BE2C (cell line): ENCODE measurements at regions not wholly inside any gene's neighbourhood (a gene's known extent, or its start where the extent isn't known, plus 50 kb on each side); places are given as distances from the start of the nearest gene placed in this dataset.

Experiments
- DNase-seq: peaks from one replicate; pipeline ENCODE4 v3.0.0-alpha.2; 2020
- H3K27me3 ChIP-seq: fragments of 250-450 bp; sonication (Bioruptor Pico); 2 replicates; pipeline ENCODE4 v1.5.1; 2020; ENCODE audit warnings: mild to moderate bottlenecking
- H3K36me3 ChIP-seq: fragments of 250-450 bp; sonication (Bioruptor Pico); 2 replicates; pipeline ENCODE4 v1.5.1; 2020; ENCODE audit warnings: mild to moderate bottlenecking
- H3K4me1 ChIP-seq: fragments of 250-450 bp; sonication (Bioruptor Pico); 2 replicates; pipeline ENCODE4 v1.5.1; 2020
- H3K4me3 ChIP-seq: 2 replicates; pipeline ENCODE4 v1.5.1; 2011; ENCODE audit warnings: low read depth, low read length
- H3K9me3 ChIP-seq: fragments of 250-450 bp; sonication (Bioruptor Pico); 2 replicates; pipeline ENCODE4 v1.5.1; 2020
- TF ChIP-seq, protein P1 (sequence below): IDR thresholded peaks from 2 replicates; pipeline ENCODE4 v1.5.1; 2012; ENCODE audit warnings: mild to moderate bottlenecking, low read depth, low read length

GRCh38 chr10:21077681-21078080, 180.6 kb upstream of the NEBL start:
- TF ChIP-seq, protein P1, sequence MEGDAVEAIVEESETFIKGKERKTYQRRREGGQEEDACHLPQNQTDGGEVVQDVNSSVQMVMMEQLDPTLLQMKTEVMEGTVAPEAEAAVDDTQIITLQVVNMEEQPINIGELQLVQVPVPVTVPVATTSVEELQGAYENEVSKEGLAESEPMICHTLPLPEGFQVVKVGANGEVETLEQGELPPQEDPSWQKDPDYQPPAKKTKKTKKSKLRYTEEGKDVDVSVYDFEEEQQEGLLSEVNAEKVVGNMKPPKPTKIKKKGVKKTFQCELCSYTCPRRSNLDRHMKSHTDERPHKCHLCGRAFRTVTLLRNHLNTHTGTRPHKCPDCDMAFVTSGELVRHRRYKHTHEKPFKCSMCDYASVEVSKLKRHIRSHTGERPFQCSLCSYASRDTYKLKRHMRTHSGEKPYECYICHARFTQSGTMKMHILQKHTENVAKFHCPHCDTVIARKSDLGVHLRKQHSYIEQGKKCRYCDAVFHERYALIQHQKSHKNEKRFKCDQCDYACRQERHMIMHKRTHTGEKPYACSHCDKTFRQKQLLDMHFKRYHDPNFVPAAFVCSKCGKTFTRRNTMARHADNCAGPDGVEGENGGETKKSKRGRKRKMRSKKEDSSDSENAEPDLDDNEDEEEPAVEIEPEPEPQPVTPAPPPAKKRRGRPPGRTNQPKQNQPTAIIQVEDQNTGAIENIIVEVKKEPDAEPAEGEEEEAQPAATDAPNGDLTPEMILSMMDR: no peak
- H3K4me1 ChIP-seq: no peaks in the 10 kb centered on the region

DNA sequence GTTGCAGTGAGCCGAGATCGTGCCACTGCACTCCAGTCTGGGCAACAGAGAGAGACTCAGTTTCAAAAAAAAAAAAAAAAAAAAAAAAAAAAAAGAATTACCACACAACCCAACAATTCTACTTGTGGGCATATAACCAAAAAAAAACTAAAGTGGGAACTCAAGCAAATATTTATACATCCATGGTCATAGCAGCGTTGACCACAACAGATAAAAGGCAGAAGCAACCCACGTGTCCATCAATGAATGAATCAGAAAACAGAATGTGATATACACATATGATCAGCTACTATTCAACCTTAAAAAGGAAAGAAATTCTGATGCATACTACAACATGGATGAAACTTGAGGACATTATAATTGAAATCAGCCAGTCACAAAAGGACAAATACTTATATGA, 179.3 kb upstream of the NEBL start:
- peaks cover 3% of the 10 kb centered on the region; the same call in 1 of the 2 replicates for H3K27me3 ChIP-seq
- no peaks in the 10 kb centered on the region for H3K4me1 ChIP-seq
- no peaks in the 10 kb centered on the region for H3K9me3 ChIP-seq
- TF ChIP-seq, protein P1: no peak
- DNase-seq: no peak
- H3K4me3 ChIP-seq: no peak overlapping the region
- no peaks in the 10 kb centered on the region for H3K36me3 ChIP-seq

More at GRCh38 chr10:21077681-21078080, 180.6 kb upstream of the NEBL start:
- Histone ChIP-seq H3K36me3 (no peaks in the 10 kb centered on the region), H3K9me3 (no peaks in the 10 kb centered on the region), H3K27me3 (peaks cover 3% of the 10 kb centered on the region; the same call in 1 of the 2 replicates), H3K4me3 (no peak overlapping the region)
- no peak for DNase-seq

- no peak overlapping the region for H3K4me3 ChIP-seq
- H3K36me3 ChIP-seq: no peaks in the 10 kb centered on the region
- DNase-seq: no peak
- peaks cover 3% of the 10 kb centered on the region; the same call in 1 of the 2 replicates for H3K27me3 ChIP-seq
- H3K9me3 ChIP-seq: no peaks in the 10 kb centered on the region
- TF ChIP-seq, protein P1: no peak
- H3K4me1 ChIP-seq: no peaks in the 10 kb centered on the region
These were observed 178.8 kb upstream of the NEBL start for GRCh38 chr10:21075880-21076279.

DNA sequence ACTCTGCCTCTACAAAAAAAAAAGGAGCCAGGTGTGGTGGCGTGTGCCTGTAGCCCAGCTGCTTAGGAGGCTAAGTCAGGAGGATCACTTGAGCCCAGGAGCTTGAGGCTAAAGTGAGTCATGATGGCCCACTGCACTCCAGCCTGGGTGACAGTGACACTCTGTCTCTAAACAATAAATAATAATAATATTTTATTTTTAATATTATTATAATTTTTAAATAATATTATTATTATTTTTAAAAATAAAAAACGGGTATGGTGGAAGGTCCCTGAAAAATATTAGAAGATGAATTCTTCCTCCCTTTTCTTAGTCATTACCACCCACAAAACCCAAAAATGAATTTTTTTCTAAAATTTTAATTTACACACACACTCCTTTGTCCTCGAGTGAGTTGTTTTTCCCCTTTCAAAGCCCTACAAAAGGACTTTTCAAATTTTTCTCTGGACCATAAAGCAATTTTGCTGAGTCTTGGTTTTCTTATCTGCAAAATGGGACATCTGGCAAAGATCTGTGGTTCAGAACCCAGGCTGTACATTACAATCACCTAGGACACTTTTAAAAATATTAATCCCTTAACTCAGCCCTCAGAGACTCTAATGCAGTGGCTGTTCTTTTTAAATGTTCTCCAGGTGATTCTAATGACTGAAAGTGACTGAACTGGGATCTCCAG, 174.0 kb upstream of the NEBL start:
- no peak for DNase-seq
- H3K36me3 ChIP-seq: no peaks in the 10 kb centered on the region
- TF ChIP-seq, protein P1: no peak
- H3K4me3 ChIP-seq: no peak overlapping the region
- no peaks in the 10 kb centered on the region for H3K9me3 ChIP-seq
- peaks cover 6% of the 10 kb centered on the region for H3K4me1 ChIP-seq
- no peaks in the 10 kb centered on the region for H3K27me3 ChIP-seq

- TF ChIP-seq, protein P1: no peak
- peaks cover 6% of the 10 kb centered on the region for H3K4me1 ChIP-seq
- no peak overlapping the region for H3K4me3 ChIP-seq
- no peak for DNase-seq
- H3K9me3 ChIP-seq: no peaks in the 10 kb centered on the region
- no peaks in the 10 kb centered on the region for H3K36me3 ChIP-seq
- H3K27me3 ChIP-seq: no peaks in the 10 kb centered on the region
These were observed 173.0 kb upstream of the NEBL start for GRCh38 chr10:21069929-21070700.

DNA sequence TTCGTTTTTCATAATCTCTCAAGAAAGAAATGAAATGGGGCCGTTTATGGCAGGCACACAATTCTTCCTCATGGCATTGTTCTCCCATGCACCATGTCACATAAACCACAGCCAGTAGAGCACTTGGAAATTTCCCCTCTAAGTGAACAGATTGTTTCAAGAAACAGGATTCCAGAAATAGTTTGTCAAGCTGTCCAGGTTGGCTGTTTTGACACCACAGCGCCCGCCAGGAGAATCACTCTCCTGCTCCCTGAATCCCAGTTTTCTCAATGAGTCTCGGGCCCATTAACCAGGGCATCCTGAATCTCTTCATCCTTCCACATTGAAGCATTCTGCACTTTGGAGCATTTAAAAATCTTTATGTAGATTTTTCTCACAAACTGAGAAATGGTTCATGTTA, 172.2 kb upstream of the NEBL start:
- Histone ChIP-seq H3K27me3 (no peaks in the 10 kb centered on the region), H3K4me1 (peaks cover 6% of the 10 kb centered on the region), H3K9me3 (no peaks in the 10 kb centered on the region), H3K36me3 (no peaks in the 10 kb centered on the region), H3K4me3 (no peak overlapping the region)
- TF ChIP-seq, protein P1: no peak
- no peak for DNase-seq
